NB4 (cell line): ENCODE measurements at regions not wholly inside any gene's neighbourhood (a gene's known extent, or its start where the extent isn't known, plus 50 kb on each side); places are given as distances from the start of the nearest gene placed in this dataset.
A peak's percentile ranks its signal among the peaks of the same experiment; 100 is the strongest.

ENCODE experiments used
- DNase-seq: peaks from one replicate; pipeline ENCODE4 v3.0.0; 2010; ENCODE audit warnings: low read depth
- H3K4me3 ChIP-seq: one replicate; pipeline ENCODE4 v1.5.1; 2011; ENCODE audit warnings: mild to moderate bottlenecking, low read depth, low read length, moderate library complexity
- MAX ChIP-seq: IDR thresholded peaks from 2 replicates; pipeline ENCODE4 v1.6.1; 2011; ENCODE audit warnings: low read depth, low read length
- MYC ChIP-seq: IDR thresholded peaks from 2 replicates; pipeline ENCODE4 v1.6.1; 2011; ENCODE audit warnings: low read depth, low read length
- POLR2A ChIP-seq: IDR thresholded peaks from 2 replicates; pipeline ENCODE4 v1.6.1; 2011; ENCODE audit warnings: mild to moderate bottlenecking; ENCODE audit not compliant: insufficient read length; ENCODE audit errors: extremely low read depth
- TF ChIP-seq, protein P1 (sequence below): IDR thresholded peaks from one replicate; pipeline ENCODE4 v1.5.1; 2012; ENCODE audit warnings: low read depth, low read length

GRCh38 chr20:4335722-4336121 lies 86.6 kb upstream of the ADRA1D start:
- no peak for TF ChIP-seq MYC
- TF ChIP-seq MAX, result no peak
- TF ChIP-seq POLR2A, result no peak
- TF ChIP-seq, protein P1, sequence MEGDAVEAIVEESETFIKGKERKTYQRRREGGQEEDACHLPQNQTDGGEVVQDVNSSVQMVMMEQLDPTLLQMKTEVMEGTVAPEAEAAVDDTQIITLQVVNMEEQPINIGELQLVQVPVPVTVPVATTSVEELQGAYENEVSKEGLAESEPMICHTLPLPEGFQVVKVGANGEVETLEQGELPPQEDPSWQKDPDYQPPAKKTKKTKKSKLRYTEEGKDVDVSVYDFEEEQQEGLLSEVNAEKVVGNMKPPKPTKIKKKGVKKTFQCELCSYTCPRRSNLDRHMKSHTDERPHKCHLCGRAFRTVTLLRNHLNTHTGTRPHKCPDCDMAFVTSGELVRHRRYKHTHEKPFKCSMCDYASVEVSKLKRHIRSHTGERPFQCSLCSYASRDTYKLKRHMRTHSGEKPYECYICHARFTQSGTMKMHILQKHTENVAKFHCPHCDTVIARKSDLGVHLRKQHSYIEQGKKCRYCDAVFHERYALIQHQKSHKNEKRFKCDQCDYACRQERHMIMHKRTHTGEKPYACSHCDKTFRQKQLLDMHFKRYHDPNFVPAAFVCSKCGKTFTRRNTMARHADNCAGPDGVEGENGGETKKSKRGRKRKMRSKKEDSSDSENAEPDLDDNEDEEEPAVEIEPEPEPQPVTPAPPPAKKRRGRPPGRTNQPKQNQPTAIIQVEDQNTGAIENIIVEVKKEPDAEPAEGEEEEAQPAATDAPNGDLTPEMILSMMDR, result no peak
- H3K4me3 ChIP-seq, result no peak overlapping the region
- no peak for DNase-seq

- DNase-seq, result no peak
- no peak overlapping the region for H3K4me3 ChIP-seq
- TF ChIP-seq, protein P1, result no peak
- no peak for TF ChIP-seq POLR2A
- TF ChIP-seq MYC, result no peak
- TF ChIP-seq MAX, result no peak
These were observed 83.2 kb upstream of the ADRA1D start for GRCh38 chr20:4332121-4332860.

GRCh38 chr20:4330011-4330410 lies 80.9 kb upstream of the ADRA1D start:
- no peak overlapping the region for H3K4me3 ChIP-seq
- TF ChIP-seq, protein P1, result no peak
- TF ChIP-seq POLR2A (no peak), MYC (no peak), MAX (no peak)
- no peak for DNase-seq

- DNase-seq, result peak; percentile 31
- H3K4me3 ChIP-seq, result no peak overlapping the region
- TF ChIP-seq POLR2A (no peak), MAX (no peak), MYC (no peak)
- TF ChIP-seq, protein P1, result no peak
These were observed 80.1 kb upstream of the ADRA1D start for GRCh38 chr20:4329232-4329631.

- no peak overlapping the region for H3K4me3 ChIP-seq
- no peak for TF ChIP-seq MYC
- TF ChIP-seq POLR2A, result no peak
- no peak for TF ChIP-seq MAX
- no peak for DNase-seq
These were observed 79.5 kb upstream of the ADRA1D start for GRCh38 chr20:4328541-4328940.

GRCh38 chr20:4327956-4328355 lies 78.9 kb upstream of the ADRA1D start:
- H3K4me3 ChIP-seq, result no peak overlapping the region
- DNase-seq, result no peak
- no peak for TF ChIP-seq MAX
- no peak for TF ChIP-seq POLR2A
